GM23248 (cell line): ENCODE measurements at regions not wholly inside any gene's neighbourhood (a gene's known extent, or its start where the extent isn't known, plus 50 kb on each side); places are given as distances from the start of the nearest gene placed in this dataset.

ENCODE experiments used
- EZH2 ChIP-seq: fragments of 200-600 bp; sonication (generic); IDR thresholded peaks from 2 replicates; pipeline ENCODE4 v1.6.1; 2018; ENCODE audit warnings: antibody characterized with exemption, mild to moderate bottlenecking; ENCODE audit not compliant: insufficient read depth, poor library complexity, severe bottlenecking
- EZH2phosphoT487 ChIP-seq: fragments of 200-600 bp; sonication (generic); IDR thresholded peaks from 2 replicates; pipeline ENCODE4 v1.6.1; 2018; ENCODE audit warnings: antibody characterized with exemption, moderate library complexity, mild to moderate bottlenecking, low read depth; ENCODE audit not compliant: insufficient read depth

GRCh38 chr6:133594652-133595110 is 294.2 kb upstream of the TCF21 start:
- TF ChIP-seq EZH2 (no peak), EZH2phosphoT487 (no peak)
